IMR-90 (cell line): ENCODE measurements at regions not wholly inside any gene's neighbourhood (a gene's known extent, or its start where the extent isn't known, plus 50 kb on each side); places are given as distances from the start of the nearest gene placed in this dataset.

ENCODE experiments used
- ATAC-seq: fragments of 200-7000 bp; cut with Tn5 transposase; 2 replicates; pipeline ENCODE4 v1.9.1; 2020; ENCODE audit warnings: low read depth, mild to moderate bottlenecking, moderate library complexity
- BruUV-seq: library from RNA; stranded (reverse); fragments of 400-500 nt; replicated peaks from 2 replicates; lab custom pipeline; 2021; lab: Mats Ljungman, UMichigan
- CTCF ChIA-PET: fragments of 300-600 bp; formaldehyde crosslinking; extraction: SDS; loops from one replicate; lab custom pipeline; 2021; ENCODE audit warnings: antibody characterized with exemption; lab: Yijun Ruan, JAX
- POLR2A ChIA-PET: fragments of 300-600 bp; sonication (Branson Sonifier 250); formaldehyde crosslinking; loops from one replicate; lab custom pipeline; 2022; ENCODE audit warnings: antibody characterized with exemption; ENCODE audit not compliant: unreplicated experiment; lab: Charles Lee
- DNase-seq: peaks from one replicate; pipeline ENCODE4 v3.0.0; 2013
- H2AFZ ChIP-seq: replicated peaks from 2 replicates; pipeline ENCODE3; 2013; ENCODE audit warnings: low read length, mild to moderate bottlenecking; ENCODE audit not compliant: poor library complexity
- H2AK5ac ChIP-seq: 2 replicates; pipeline ENCODE4 v1.6.1; 2013; ENCODE audit warnings: low read depth, low read length, inconsistent platforms
- H2AK9ac ChIP-seq: replicated peaks from 2 replicates; pipeline ENCODE3; 2013; ENCODE audit warnings: mild to moderate bottlenecking, low read depth, low read length, moderate library complexity; ENCODE audit not compliant: poor library complexity
- H2BK120ac ChIP-seq: 2 replicates; pipeline ENCODE4 v1.6.1; 2013; ENCODE audit warnings: low read depth, low read length, inconsistent platforms
- H2BK15ac ChIP-seq: 3 replicates; pipeline ENCODE4 v1.6.1; 2013; ENCODE audit warnings: low read depth, low read length, inconsistent platforms
- H2BK20ac ChIP-seq: 2 replicates; pipeline ENCODE4 v1.6.1; 2013; ENCODE audit warnings: low read depth, mild to moderate bottlenecking, inconsistent platforms, low read length, moderate library complexity
- H2BK5ac ChIP-seq: 2 replicates; pipeline ENCODE4 v1.6.1; 2013; ENCODE audit warnings: mild to moderate bottlenecking, low read depth, low read length, inconsistent platforms; ENCODE audit not compliant: poor library complexity, severe bottlenecking
- H3K14ac ChIP-seq: replicated peaks from 2 replicates; pipeline ENCODE4 v1.6.1; 2013; ENCODE audit warnings: low read depth, low read length, inconsistent platforms
- H3K18ac ChIP-seq: 2 replicates; pipeline ENCODE4 v1.6.1; 2013; ENCODE audit warnings: low read depth, low read length, control low read depth
- H3K23ac ChIP-seq: 2 replicates; pipeline ENCODE4 v1.6.1; 2013; ENCODE audit warnings: low read depth, low read length, inconsistent platforms
- H3K27ac ChIP-seq: 2 replicates; pipeline ENCODE4 v1.5.1; 2013; ENCODE audit warnings: mild to moderate bottlenecking, control low read depth, low read length; ENCODE audit not compliant: insufficient read depth
- H3K27me3 ChIP-seq: 2 replicates; pipeline ENCODE4 v1.6.1; 2013; ENCODE audit warnings: low read length; ENCODE audit not compliant: control insufficient read depth, insufficient read depth
- H3K36me3 ChIP-seq: 2 replicates; pipeline ENCODE4 v1.6.1; 2013; ENCODE audit warnings: low read length, mixed read lengths; ENCODE audit not compliant: control insufficient read depth, insufficient read depth
- H3K4ac ChIP-seq: 2 replicates; pipeline ENCODE4 v1.6.1; 2013; ENCODE audit warnings: low read depth, low read length, inconsistent platforms
- H3K4me1 ChIP-seq: 2 replicates; pipeline ENCODE4 v1.6.1; 2013; ENCODE audit warnings: low read length, mixed read lengths; ENCODE audit not compliant: control insufficient read depth, insufficient read depth
- H3K4me2 ChIP-seq: 2 replicates; pipeline ENCODE4 v1.6.1; 2013; ENCODE audit warnings: low read depth, mild to moderate bottlenecking, control low read depth, low read length, moderate library complexity
- H3K4me3 ChIP-seq: 2 replicates; pipeline ENCODE4 v1.5.1; 2013; ENCODE audit warnings: low read depth, mild to moderate bottlenecking, control low read depth, low read length, moderate library complexity; ENCODE audit not compliant: insufficient read depth
- H3K56ac ChIP-seq: 2 replicates; pipeline ENCODE4 v1.6.1; 2013; ENCODE audit warnings: low read length, inconsistent platforms; ENCODE audit not compliant: insufficient read depth; ENCODE audit errors: extremely low read depth
- H3K79me1 ChIP-seq, 2 experiments: 2 replicates each; pipeline ENCODE4 v1.6.1; 2013; ENCODE audit warnings: low read length in 2 of 2, inconsistent platforms in 1 of 2, low read depth in 1 of 2
- H3K9ac ChIP-seq: 2 replicates; pipeline ENCODE4 v1.6.1; 2013; ENCODE audit warnings: low read depth, low read length, control low read depth
- H3K9me1 ChIP-seq: 2 replicates; pipeline ENCODE4 v1.6.1; 2013; ENCODE audit warnings: low read length, inconsistent platforms; ENCODE audit not compliant: insufficient read depth
- H3K9me3 ChIP-seq: 2 replicates; pipeline ENCODE4 v1.6.1; 2013; ENCODE audit warnings: low read length; ENCODE audit not compliant: control insufficient read depth, insufficient read depth
- H4K20me1 ChIP-seq: 2 replicates; pipeline ENCODE4 v1.6.1; 2013; ENCODE audit warnings: low read length, inconsistent platforms; ENCODE audit not compliant: insufficient read depth
- H4K5ac ChIP-seq: 2 replicates; pipeline ENCODE4 v1.6.1; 2013; ENCODE audit warnings: mild to moderate bottlenecking, low read depth, low read length, control low read depth
- H4K8ac ChIP-seq, 2 experiments: 2 replicates each; pipeline ENCODE4 v1.6.1; 2013; ENCODE audit warnings: low read depth in 2 of 2, low read length in 2 of 2, control low read depth in 1 of 2, inconsistent platforms in 1 of 2
- H4K91ac ChIP-seq: 2 replicates; pipeline ENCODE4 v1.6.1; 2013; ENCODE audit warnings: low read depth, low read length, inconsistent platforms; ENCODE audit not compliant: insufficient read depth
- BHLHE40 ChIP-seq: fragments of 150-350 bp; IDR thresholded peaks from 2 replicates; pipeline ENCODE4 v1.6.1; 2016; ENCODE audit warnings: mild to moderate bottlenecking, low read depth, low read length
- CEBPB ChIP-seq: IDR thresholded peaks from 2 replicates; pipeline ENCODE4 v1.6.1; 2012; ENCODE audit warnings: low read depth, low read length, improper control_type of control experiment
- FOS ChIP-seq: fragments of 150-350 bp; IDR thresholded peaks from 2 replicates; pipeline ENCODE4 v1.6.1; 2016; ENCODE audit warnings: low read depth, low read length
- MAZ ChIP-seq: IDR thresholded peaks from 2 replicates; pipeline ENCODE4 v1.6.1; 2012; ENCODE audit warnings: low read depth, mild to moderate bottlenecking, low read length, improper control_type of control experiment, moderate library complexity, borderline replicate concordance
- MXI1 ChIP-seq: IDR thresholded peaks from 2 replicates; pipeline ENCODE4 v1.6.1; 2012; ENCODE audit warnings: low read depth, mild to moderate bottlenecking, low read length, moderate library complexity, borderline replicate concordance
- RAD21 ChIP-seq: IDR thresholded peaks from 2 replicates; pipeline ENCODE4 v1.6.1; 2012; ENCODE audit warnings: low read length, improper control_type of control experiment
- RFX5 ChIP-seq: IDR thresholded peaks from 2 replicates; pipeline ENCODE4 v1.8.0; 2012; ENCODE audit warnings: low read depth, mild to moderate bottlenecking, low read length, moderate library complexity
- WGBS, 2 experiments: methylation state at CpG; one replicate each; pipeline versions ENCODE4 v1.1.5 to v1.1.7; 2013; ENCODE audit warnings: missing lambda C conversion rate in 2 of 2; ENCODE audit not compliant: insufficient read length in 1 of 2; ENCODE audit errors: extremely low coverage in 2 of 2; 5-methylcytosine and 5-hydroxymethylcytosine counted together
- dilution Hi-C: fragments of 300-500 bp; cut with HindIII; formaldehyde crosslinking; loops from one replicate; pipeline ENCODE4 v1.14.3; 2018; ENCODE audit warnings: low sequenced_read_pairs; ENCODE audit not compliant: unreplicated experiment
- in situ Hi-C: fragments of 300-500 bp; cut with MboI; formaldehyde crosslinking; loops from 3 replicates; pipeline ENCODE4 v1.14.3; 2019; ENCODE audit warnings: low sequenced_read_pairs, inconsistent platforms, mixed read lengths
- intact Hi-C: fragments of 100-400 bp; cut with micrococcal nuclease; formaldehyde crosslinking; loops from 2 replicates; pipeline ENCODE4 v1.10.0; 2022

GRCh38 chr2:7709907-7710306 lies 792.7 kb downstream of the RNF144A start:
- Histone ChIP-seq H3K4me2 (no peak overlapping the region), H4K5ac (no peak overlapping the region), H3K4me1 (no peaks in the 10 kb centered on the region), H3K4ac (no peak overlapping the region), H3K9ac (no peak overlapping the region), H2BK5ac (no peak overlapping the region), H2AK9ac (no peak overlapping the region), H2AK5ac (no peak overlapping the region), H2BK120ac (no peak overlapping the region), H3K18ac (no peak overlapping the region), H3K36me3 (no peaks in the 10 kb centered on the region), H3K9me1 (no peaks in the 10 kb centered on the region), H2AFZ (no peak overlapping the region), H2BK20ac (no peak overlapping the region), H4K91ac (no peak overlapping the region), H2BK15ac (no peak overlapping the region), H3K9me3 (no peaks in the 10 kb centered on the region), H3K27ac (no peak overlapping the region), H3K79me1 (no peaks in the 10 kb centered on the region), H3K14ac (no peak overlapping the region), H4K8ac (no peak overlapping the region), H3K23ac (no peak overlapping the region), H4K20me1 (no peaks in the 10 kb centered on the region), H3K4me3 (no peak overlapping the region), H3K27me3 (no peaks in the 10 kb centered on the region), H3K56ac (no peak overlapping the region)
- in situ Hi-C loops (no loop called here), intact Hi-C loops (no loop called here), dilution Hi-C loops (no loop called here)
- ChIA-PET POLR2A (no interaction called here), CTCF (interaction anchor here (0.6 kb wide), 1 partner anchor 81 kb away, joined by 3 read pairs; no protein-coding TSS in a partner anchor)
- BruUV-seq, result no TSS peak
- no CpG with 5 or more reads among the region's 5 CpGs for WGBS, 2 experiments
- peak; percentile 31 for DNase-seq
- no peak for TF ChIP-seq BHLHE40
- TF ChIP-seq MAZ, result no peak
- TF ChIP-seq CEBPB, result no peak
- no peak for TF ChIP-seq RFX5
- no peak for TF ChIP-seq FOS
- TF ChIP-seq RAD21, result no peak
- TF ChIP-seq MXI1, result no peak
- ATAC-seq, result no peak
